HepG2 (cell line): ENCODE measurements at regions not wholly inside any gene's neighbourhood (a gene's known extent, or its start where the extent isn't known, plus 50 kb on each side); places are given as distances from the start of the nearest gene placed in this dataset.

ENCODE experiments used
- ATAC-seq: fragments of 200-7000 bp; cut with Tn5 transposase; 3 replicates; pipeline ENCODE4 v1.9.1; 2020; ENCODE audit warnings: mild to moderate bottlenecking, moderate library complexity
- BruUV-seq: library from RNA; stranded (reverse); fragments of 400-500 nt; replicated peaks from 2 replicates; lab custom pipeline; 2021; lab: Mats Ljungman, UMichigan
- CTCF ChIA-PET: fragments of 300-600 bp; formaldehyde crosslinking; extraction: SDS; loops from one replicate; lab custom pipeline; 2021; ENCODE audit warnings: low total read pairs, inconsistent platforms, low intra/inter-chr PET ratio; lab: Yijun Ruan, JAX
- POLR2A ChIA-PET: fragments of 350-600 bp; sonication (Branson Sonifier 250); formaldehyde crosslinking; loops from one replicate; lab custom pipeline; 2020; ENCODE audit warnings: antibody characterized with exemption, inconsistent platforms; lab: Yijun Ruan, JAX
- DNase-seq: peaks from one replicate; pipeline ENCODE4 v3.0.0-alpha.2; 2015; ENCODE audit warnings: low spot score
- FAIRE-seq: peaks from 3 replicates; lab custom pipeline; 2011; peaks lifted over from hg19 to GRCh38; lab: Jason Lieb, UNC
- H2AFZ ChIP-seq: one replicate; pipeline ENCODE4 v1.6.1; 2011; ENCODE audit warnings: low read length, inconsistent platforms
- H3K27ac ChIP-seq: fragments of 300-600 bp; 3 replicates; pipeline ENCODE4 v1.8.0; 2011; ENCODE audit warnings: mixed run types, mild to moderate bottlenecking, mixed read lengths, low read length, inconsistent platforms; ENCODE audit not compliant: insufficient read depth; ENCODE audit errors: extremely low read length
- H3K27me3 ChIP-seq, 2 experiments: fragments of 200-600 bp in 1 of 2; 2 replicates in 1 of 2; 3 replicates in 1 of 2; pipeline versions ENCODE4 v1.6.0 to v1.8.0; 2011; ENCODE audit warnings: low read length in 2 of 2, mild to moderate bottlenecking in 2 of 2, moderate library complexity in 2 of 2, inconsistent platforms in 1 of 2; ENCODE audit not compliant: insufficient read depth in 2 of 2, control insufficient read depth in 1 of 2
- H3K36me3 ChIP-seq, 2 experiments: fragments of 200-600 bp in 1 of 2; replicated peaks in 1 of 2; 2 replicates in 1 of 2; 3 replicates in 1 of 2; pipeline versions ENCODE4 v1.5.1 to v1.8.0; 2011; ENCODE audit warnings: low read length in 2 of 2, inconsistent platforms in 1 of 2; ENCODE audit not compliant: insufficient read depth in 2 of 2, control insufficient read depth in 1 of 2
- H3K4me1 ChIP-seq: 2 replicates; pipeline ENCODE4 v1.5.1; 2012; ENCODE audit warnings: low read length, inconsistent platforms; ENCODE audit not compliant: insufficient read depth
- H3K4me2 ChIP-seq: 2 replicates; pipeline ENCODE4 v1.6.0; 2011; ENCODE audit warnings: low read depth, low read length, inconsistent platforms
- H3K4me3 ChIP-seq, 3 experiments: fragments of 200-600 bp in 1 of 3; sonication (generic), shearing (Covaris generic) in 1 of 3; replicated peaks in 1 of 3; 2 replicates each; pipeline ENCODE4 v1.5.1; 2011 to 2016; ENCODE audit warnings: low read length in 3 of 3, inconsistent platforms in 2 of 3, low read depth in 2 of 3, mild to moderate bottlenecking in 2 of 3, control low read depth in 1 of 3, mixed read lengths in 1 of 3; ENCODE audit not compliant: insufficient read depth in 1 of 3
- H3K79me2 ChIP-seq: one replicate; pipeline ENCODE4 v1.6.1; 2011; ENCODE audit warnings: low read length, inconsistent platforms; ENCODE audit not compliant: insufficient read depth
- H3K9ac ChIP-seq: 2 replicates; pipeline ENCODE4 v1.6.0; 2011; ENCODE audit warnings: mild to moderate bottlenecking, low read depth, low read length, inconsistent platforms; ENCODE audit not compliant: insufficient read depth
- H3K9me3 ChIP-seq: 2 replicates; pipeline ENCODE4 v1.5.1; 2012; ENCODE audit warnings: mild to moderate bottlenecking, low read length
- H4K20me1 ChIP-seq: 2 replicates; pipeline ENCODE4 v1.6.0; 2011; ENCODE audit warnings: inconsistent platforms, mild to moderate bottlenecking, low read length, moderate library complexity; ENCODE audit not compliant: insufficient read depth
- ATF7-NPFF ChIP-seq: sonication (generic); formaldehyde crosslinking; IDR thresholded peaks from 2 replicates; pipeline ENCODE4 v1.8.1; 2023; ENCODE audit warnings: mild to moderate bottlenecking, low read depth, missing genetic modification reagents, moderate library complexity
- KAT2B ChIP-seq: fragments of 150-350 bp; IDR thresholded peaks from 2 replicates; pipeline ENCODE4 v1.6.1; 2014; ENCODE audit warnings: low read depth, low read length, borderline replicate concordance
- TCF7 ChIP-seq: sonication (generic); IDR thresholded peaks from 2 replicates; pipeline ENCODE4 v1.6.1; 2016; ENCODE audit warnings: antibody characterized with exemption, low read depth
- ZNF3 ChIP-seq: IDR thresholded peaks from 2 replicates; pipeline ENCODE4 v1.7.0; 2017; ENCODE audit warnings: inconsistent platforms
- ZNF616 ChIP-seq: sonication (generic); formaldehyde crosslinking; IDR thresholded peaks from 2 replicates; pipeline ENCODE4 v1.5.0; 2020; ENCODE audit warnings: low read depth, mild to moderate bottlenecking, missing genetic modification reagents
- WGBS: methylation state at CpG from one replicate; pipeline ENCODE4 v1.1.6; 2017; ENCODE audit warnings: low lambda C conversion rate; 5-methylcytosine and 5-hydroxymethylcytosine counted together
- in situ Hi-C: cut with HindIII; loops from 2 replicates; pipeline ENCODE4 v1.10.0; 2017; ENCODE audit warnings: low pct_unique_long_range_greater_than_20kb; ENCODE audit not compliant: extremely low pct_ligation_motif_present
- intact Hi-C: fragments of 100-400 bp; cut with micrococcal nuclease; formaldehyde crosslinking; loops from one replicate; pipeline ENCODE4 v1.10.0; 2022; ENCODE audit not compliant: unreplicated experiment

- Histone ChIP-seq H3K9ac (no peak overlapping the region), H3K4me3 (no peak overlapping the region), H3K27ac (no peak overlapping the region), H4K20me1 (no peaks in the 10 kb centered on the region), H3K36me3 (no peaks in the 10 kb centered on the region), H3K27me3 (peaks cover 0 to 10% of the 10 kb centered on the region in 2 experiments; a peak in 2 of 5 replicates), H2AFZ (no peak overlapping the region), H3K4me1 (no peaks in the 10 kb centered on the region), H3K79me2 (no peaks in the 10 kb centered on the region), H3K4me2 (no peak overlapping the region)
- DNase-seq (no peak), ATAC-seq (no peak), FAIRE-seq (no peak)
- CTCF ChIA-PET, result no interaction called here
- in situ Hi-C loops, result no loop called here
- 13% methylated on average over 1 of the region's 1 CpG for WGBS
- TF ChIP-seq ZNF616 (CRISPR knock-in tag) (no peak), ATF7-NPFF (no peak), ZNF3 (CRISPR knock-in tag) (0 out of 2 replicates have a peak, but pooled peaks have one; percentile 37)
- TF ChIP-seq, all 625 proteins: peak for 1
- H3K9me3 ChIP-seq, result no peaks in the 10 kb centered on the region
- POLR2A ChIA-PET, result no interaction called here
- BruUV-seq, result no TSS peak
- intact Hi-C loops, result no loop called here
Observed at GRCh38 chr2:64220265-64220664, 76.0 kb upstream of the PELI1 start.

- no peaks in the 10 kb centered on the region for H3K79me2 ChIP-seq
Observed at GRCh38 chr2:64220894-64221617, 76.8 kb upstream of the PELI1 start.

More at GRCh38 chr2:64220894-64221617, 76.8 kb upstream of the PELI1 start:
- CTCF ChIA-PET, result no interaction called here
- in situ Hi-C loops, result no loop called here
- no peak for TF ChIP-seq TCF7
- peak; percentile 52; the same call in 1 of the 2 replicates for TF ChIP-seq KAT2B
- DNase-seq (no peak), ATAC-seq (no peak), FAIRE-seq (no peak)
- Histone ChIP-seq H3K36me3 (no peaks in the 10 kb centered on the region), H2AFZ (no peak overlapping the region), H3K4me3 (no peak overlapping the region), H3K27me3 (peaks cover 0 to 10% of the 10 kb centered on the region in 2 experiments; a peak in 2 of 5 replicates), H3K4me2 (no peak overlapping the region), H4K20me1 (no peaks in the 10 kb centered on the region), H3K9ac (no peak overlapping the region), H3K27ac (no peak overlapping the region), H3K4me1 (no peaks in the 10 kb centered on the region), H3K9me3 (no peaks in the 10 kb centered on the region)
- POLR2A ChIA-PET, result no interaction called here
- 1% methylated on average over 4 of the region's 4 CpGs for WGBS
- intact Hi-C loops, result no loop called here
- BruUV-seq, result no TSS peak
